ENCODE measurements at regions not wholly inside any gene's neighbourhood (a gene's known extent, or its start where the extent isn't known, plus 50 kb on each side); places are given as distances from the start of the nearest gene placed in this dataset.

- in situ Hi-C loops (cut with MboI; ENCODE audit: low sequenced_read_pairs) = no loop called here
Observed at GRCh38 chr12:107488666-107489065, 196.9 kb upstream of the PWP1 start.

DNA sequence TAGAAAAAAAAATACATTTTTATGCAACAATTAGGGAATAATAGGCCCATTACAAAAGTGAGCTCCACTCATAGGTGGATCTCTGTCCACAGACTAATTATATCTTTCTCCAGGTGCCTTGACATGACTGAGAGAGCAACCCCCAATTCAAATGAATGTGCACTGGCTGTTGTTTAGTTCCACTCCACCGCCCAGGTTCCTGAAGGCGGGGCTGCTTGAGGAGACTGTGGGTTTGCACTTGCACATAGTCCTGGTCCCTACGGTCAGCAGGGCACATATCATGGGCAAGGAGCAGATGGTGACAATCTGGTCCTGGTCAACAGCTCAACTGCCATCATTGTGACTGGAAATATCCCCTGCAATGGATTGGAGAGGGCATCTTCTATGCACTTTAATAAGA lies 195.6 kb upstream of the PWP1 start:
- in situ Hi-C loops (cut with MboI; ENCODE audit: low sequenced_read_pairs) = no loop called here

DNA sequence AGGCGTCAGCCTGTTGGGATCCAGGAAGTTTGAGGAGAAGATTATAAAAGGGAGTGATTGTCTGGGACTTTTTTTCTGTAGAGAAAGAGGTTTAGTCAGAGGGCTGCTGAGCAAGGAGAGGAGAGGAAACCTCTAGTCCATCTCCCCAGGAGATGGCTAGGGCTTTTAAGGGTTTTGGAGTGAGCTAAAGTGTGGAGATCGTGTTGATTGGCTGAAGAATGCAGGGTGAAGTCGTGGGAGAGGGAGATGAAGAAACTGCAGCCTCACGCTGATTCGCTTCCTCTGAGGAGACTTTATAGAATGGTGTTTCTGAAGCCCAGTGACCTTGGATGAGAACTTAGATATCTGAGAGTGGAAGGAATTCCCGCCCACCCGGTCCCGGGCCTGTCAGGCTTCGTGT lies 193.7 kb upstream of the PWP1 start:
- in situ Hi-C loops (cut with MboI; ENCODE audit: low sequenced_read_pairs) = no loop called here

DNA sequence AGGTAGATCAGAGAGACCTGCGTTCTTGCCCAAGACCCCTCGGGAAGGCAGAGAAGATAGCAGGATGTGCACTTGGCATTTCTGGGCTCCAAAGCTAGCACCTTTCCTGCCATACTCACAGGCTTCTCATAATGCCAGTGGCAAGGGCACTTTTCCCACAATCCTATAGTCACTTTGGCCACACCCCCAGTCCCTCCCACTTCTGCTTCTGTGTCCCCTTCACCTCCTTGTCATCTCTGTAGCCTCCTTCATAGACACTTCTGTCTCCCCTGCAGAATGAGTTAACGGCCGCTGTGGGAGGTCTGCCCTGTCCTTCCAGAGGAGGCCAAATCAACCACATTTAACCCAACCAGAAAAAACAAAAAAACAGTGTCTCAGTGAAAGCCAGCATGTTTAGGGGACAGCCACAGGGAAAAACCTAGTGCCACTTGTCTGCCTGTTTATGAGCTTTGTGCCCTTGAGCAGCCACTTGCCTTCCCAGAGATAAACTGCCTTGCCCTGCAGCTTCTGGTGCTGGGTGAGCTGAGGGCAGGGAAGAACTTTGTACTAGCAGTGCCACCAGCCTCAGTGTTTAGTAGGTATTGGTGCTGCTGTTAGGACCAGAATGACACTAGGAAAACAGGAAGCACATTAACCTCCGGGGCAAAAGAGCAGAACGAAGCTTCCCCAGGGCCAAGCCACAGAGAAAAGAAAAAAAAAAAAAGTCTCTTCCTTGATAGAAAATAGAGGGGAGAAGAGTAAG lies 193.0 kb upstream of the PWP1 start:
- in situ Hi-C loops (cut with MboI; ENCODE audit: low sequenced_read_pairs) = no loop called here

DNA sequence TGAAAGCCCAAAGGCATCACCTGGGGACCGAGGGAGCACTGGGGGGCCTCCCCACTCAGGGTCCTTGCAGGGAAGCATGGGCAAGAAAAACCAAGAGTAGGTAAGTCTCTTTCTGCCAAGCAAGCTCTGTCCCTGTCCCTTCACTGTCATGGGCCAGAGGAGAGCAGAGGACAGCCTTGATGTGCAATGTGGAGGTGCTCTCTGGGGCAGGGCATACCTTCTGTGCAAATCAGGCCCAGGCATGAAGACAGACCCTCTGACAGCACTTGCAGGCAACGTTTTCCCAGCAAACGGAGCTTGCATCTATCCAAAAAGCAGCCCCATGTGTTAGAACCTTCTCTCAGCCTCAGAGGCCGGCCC lies 192.5 kb upstream of the PWP1 start:
- in situ Hi-C loops (cut with MboI; ENCODE audit: low sequenced_read_pairs) = no loop called here

DNA sequence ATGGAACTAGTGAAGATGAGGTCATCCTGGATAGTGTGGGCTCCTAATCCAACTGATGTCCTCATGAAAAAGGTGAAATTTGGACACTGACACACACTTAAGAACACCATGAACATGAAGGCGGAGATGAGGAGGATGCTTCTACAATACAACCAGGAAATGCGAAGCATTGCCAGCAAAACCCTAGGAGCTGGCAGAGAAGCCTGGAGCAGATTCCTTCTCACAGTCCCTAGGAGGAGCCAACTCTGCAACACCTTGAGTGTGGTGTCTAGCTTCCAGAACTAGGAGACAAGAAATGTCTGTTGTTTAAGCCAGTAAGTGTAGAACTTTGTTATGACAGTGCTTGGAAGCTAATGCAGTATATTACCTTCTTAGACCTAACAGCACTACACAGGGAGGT lies 191.9 kb upstream of the PWP1 start:
- in situ Hi-C loops (cut with MboI; ENCODE audit: low sequenced_read_pairs) = no loop called here

DNA sequence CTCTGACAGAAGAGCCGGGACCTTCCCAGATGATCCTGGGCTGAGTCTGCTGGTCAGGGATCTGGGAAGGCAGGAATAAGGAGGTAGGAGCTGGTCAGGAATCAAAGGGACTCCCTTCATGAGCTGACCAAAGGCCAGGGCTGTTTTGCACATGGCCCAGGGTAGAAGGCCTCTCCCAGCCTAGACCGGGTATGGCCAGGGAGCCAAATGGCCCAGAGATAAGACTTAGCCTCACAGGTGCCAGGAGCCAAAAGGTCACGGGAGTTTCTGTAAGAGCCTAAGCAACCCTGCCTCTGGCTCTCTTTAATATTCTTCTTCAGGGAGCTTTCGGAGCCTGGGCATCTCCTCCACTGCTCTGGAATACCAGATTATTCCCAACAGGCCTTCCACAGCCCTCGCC lies 191.3 kb upstream of the PWP1 start:
- in situ Hi-C loops (cut with MboI; ENCODE audit: low sequenced_read_pairs) = no loop called here

DNA sequence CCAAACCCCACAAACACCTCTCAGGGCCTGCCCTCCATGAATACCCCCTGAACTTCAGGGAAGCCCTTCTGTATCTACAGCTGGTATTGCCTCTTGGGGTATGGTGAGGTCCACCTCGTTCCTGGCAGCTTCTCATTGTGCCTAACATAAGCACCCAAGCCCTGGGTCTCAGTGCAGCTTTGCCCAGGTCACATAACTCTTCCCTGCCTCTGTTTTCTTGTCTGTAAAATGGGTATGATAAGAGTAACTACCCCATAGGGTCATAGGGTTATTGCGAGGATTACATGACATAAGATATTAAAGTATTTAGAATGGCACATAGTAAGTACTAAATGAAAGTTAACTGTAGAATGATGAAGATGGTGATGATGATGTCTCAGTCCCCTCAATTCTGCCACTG lies 190.0 kb upstream of the PWP1 start:
- in situ Hi-C loops (cut with MboI; ENCODE audit: low sequenced_read_pairs) = no loop called here

DNA sequence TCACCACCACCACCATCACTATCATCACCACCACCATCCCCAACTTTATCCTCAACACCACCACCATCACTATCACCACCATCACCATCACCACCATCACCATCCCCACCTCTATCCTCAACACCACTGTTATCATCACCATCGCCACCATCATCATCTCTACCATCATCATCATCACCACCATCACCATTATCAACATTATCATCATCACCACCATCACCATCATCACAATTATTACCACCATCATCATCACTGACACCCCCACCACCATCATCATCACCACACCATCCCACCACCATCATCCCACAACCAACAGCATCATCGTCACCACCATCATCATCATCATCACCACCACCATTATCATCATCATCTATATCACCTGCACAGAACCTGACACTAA lies 188.4 kb upstream of the PWP1 start:
- in situ Hi-C loops (cut with MboI; ENCODE audit: low sequenced_read_pairs) = no loop called here

DNA sequence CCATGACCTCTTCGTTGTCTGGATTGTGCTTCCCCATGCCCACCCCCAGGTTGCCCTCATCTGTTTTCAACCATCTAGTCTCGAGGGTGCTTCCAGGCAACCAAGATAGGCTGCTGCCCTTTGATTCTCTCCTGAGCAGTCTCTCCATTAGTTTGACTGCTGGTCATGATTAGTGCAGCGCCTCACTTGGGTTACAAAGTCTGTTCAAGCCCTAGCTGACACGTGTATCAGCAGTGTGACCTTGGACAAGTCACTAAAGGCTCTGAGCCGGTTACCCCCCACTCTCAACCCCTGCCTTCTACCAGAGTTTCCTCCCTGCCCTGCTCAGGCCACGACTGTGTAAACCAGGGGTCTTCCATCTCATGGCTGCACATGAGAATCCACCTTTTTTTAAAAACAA lies 185.3 kb upstream of the PWP1 start:
- in situ Hi-C loops (cut with MboI; ENCODE audit: low sequenced_read_pairs) = no loop called here

DNA sequence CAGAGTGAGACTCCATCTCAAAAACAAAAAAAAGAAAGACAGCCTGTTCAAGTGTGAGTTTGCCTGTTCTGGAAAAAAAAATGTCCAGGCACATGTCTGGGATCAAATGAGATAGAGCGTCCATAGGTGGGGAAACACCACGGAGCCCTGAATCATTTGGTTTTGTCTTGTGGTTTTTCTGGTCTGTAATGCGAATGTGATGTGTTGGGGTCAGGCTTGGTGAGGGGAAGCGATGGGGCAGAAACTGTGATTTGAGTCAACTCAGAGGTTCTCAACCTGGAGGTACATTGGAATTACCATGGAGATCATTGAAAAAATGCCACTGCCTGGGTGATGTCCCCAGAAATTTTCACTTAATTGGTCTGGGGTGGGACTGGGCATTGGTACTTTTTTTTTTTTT lies 183.9 kb upstream of the PWP1 start:
- in situ Hi-C loops (cut with MboI; ENCODE audit: low sequenced_read_pairs) = no loop called here

- in situ Hi-C loops (cut with MboI; ENCODE audit: low sequenced_read_pairs) = no loop called here
Observed at GRCh38 chr12:107503129-107503855, 182.3 kb upstream of the PWP1 start.

DNA sequence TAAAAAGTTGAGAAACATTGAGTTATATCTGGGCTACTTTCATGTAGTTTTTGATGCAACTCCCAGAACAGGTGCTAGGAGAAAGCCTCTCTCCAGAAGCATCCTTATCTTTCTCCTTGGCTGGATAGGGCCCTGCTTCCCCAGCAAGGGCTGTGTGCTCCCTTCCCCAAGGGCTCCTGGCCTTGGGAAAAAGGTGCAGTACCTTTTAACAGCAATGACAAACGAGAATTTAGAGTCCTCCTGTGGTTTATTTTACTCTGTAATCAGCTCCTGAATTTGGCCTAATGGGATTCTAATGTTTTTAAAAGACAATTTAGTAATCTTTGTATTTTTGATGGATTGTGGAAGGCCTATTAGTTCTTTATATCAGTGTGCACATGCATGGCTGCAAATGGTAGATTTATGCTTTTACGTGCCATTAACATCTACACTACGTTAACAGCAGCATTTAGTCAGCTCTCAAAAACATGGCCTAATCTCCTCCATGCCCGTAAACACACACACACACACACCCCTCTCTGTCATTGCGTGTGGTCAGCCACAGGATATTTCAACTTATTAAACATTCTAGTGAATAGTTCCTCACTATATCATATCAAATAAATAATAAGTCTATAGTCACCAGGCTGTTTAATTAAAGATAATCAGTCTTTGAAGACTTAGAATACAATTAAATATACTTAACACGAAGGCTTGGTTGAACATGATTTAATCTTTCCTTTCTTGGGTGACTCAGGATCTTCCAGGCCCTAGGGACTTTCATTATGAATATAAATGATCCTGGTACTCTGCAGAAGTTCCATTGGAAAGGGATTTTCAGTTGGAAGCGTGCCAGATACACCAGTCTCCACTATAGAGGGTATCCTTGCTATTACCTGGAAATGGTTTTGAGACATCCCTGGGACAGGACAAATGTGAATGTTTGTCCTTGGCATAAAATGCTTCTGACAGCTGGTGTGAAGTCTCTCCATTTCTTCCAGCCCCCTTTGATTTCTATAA lies 181.4 kb upstream of the PWP1 start:
- in situ Hi-C loops (cut with MboI; ENCODE audit: low sequenced_read_pairs) = no loop called here

DNA sequence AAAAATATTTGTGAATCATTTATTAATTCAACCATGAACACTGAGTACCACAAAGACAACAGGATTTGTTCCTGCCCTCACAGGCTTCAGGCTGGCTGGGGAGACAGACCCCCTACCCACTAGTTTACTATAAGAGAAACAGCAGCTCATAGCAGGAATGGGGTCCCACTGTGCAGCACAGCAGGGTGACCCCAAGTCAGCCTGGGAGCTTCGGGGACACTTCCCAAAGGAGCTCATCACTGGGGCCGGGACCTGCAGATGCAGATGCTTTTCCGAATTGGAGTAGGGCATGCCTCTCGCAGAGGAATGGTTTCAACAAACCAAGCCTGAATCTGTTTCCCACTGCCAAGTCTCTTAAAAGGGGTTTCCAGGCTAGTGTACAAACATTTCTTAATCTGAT lies 176.2 kb upstream of the PWP1 start:
- in situ Hi-C loops (cut with MboI; ENCODE audit: low sequenced_read_pairs) = no loop called here

DNA sequence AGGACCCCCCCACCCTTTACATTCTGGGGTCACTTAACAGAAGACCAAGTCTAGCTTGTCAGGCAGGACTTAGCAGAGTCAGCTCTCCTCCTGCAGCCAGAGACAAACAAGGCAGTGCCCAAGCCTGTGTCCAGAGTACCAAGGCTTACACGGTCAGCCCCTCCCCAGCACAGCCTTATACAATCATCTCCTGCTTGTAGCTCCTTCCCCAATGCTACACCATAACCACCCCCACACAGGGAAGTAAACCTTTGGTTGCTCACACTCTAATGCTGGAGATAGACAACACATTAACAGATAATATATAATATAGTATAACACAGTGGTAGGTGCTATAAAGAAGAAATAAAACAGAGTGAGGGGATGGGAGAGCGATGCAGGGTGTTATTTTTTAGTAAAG lies 175.4 kb upstream of the PWP1 start:
- in situ Hi-C loops (cut with MboI; ENCODE audit: low sequenced_read_pairs) = no loop called here

DNA sequence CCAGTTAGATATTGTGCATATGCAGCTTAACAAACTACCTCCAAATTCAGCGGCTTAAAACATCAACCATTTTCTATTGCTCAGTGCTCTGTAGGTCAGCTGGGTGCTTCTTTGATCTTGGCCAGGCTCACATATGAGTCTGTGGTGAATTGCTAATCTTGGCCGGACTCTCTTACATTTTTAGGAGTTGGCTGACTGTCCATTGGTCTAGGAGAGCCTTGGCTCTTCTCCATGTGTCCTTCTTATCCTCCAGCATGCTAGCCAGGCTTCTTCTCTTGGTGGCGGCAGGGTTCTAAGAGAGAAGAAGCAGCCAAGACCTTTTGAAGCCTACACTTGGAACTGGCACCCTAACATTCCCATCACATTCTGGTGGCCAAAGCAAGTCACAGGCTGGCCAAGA lies 174.3 kb upstream of the PWP1 start:
- in situ Hi-C loops (cut with MboI; ENCODE audit: low sequenced_read_pairs) = no loop called here

DNA sequence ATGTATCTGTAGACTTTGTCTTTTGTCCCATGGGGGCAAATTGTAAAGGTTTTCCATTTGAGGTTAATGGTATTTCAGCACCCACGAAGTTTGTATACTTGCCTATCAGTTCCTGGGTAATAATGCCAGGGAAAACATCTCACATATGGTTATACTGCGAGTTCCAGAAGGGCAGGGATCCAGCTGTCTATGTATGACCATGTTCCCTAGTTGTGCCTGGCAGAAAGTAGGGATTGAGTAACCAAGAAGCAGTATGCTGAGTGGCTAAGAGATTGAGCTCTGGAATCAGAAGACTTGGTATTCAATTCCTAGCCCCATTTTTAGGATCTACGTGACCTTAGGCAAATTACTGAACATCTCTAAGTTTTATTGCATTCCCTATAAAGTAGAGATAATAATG lies 173.2 kb upstream of the PWP1 start:
- in situ Hi-C loops (cut with MboI; ENCODE audit: low sequenced_read_pairs) = no loop called here

DNA sequence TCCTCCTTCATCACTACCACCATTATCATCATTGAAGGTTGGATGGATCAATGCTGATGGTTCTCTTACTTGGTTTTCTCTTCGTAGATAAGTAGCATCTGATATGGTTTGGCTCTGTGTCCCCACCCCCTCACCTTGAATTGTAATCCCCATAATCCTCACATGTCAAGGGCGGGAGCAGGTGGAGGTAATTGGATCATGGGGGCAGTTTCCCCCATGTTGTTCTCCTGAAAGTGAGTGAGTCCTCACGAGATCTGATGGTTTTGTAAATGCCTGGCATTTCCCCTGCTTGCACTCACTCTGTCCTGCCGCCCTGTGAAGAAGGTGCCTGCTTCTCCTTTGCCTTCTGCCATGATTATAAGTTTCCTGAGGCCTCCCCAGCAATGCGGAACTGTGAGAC lies 172.4 kb upstream of the PWP1 start:
- in situ Hi-C loops (cut with MboI; ENCODE audit: low sequenced_read_pairs) = no loop called here

DNA sequence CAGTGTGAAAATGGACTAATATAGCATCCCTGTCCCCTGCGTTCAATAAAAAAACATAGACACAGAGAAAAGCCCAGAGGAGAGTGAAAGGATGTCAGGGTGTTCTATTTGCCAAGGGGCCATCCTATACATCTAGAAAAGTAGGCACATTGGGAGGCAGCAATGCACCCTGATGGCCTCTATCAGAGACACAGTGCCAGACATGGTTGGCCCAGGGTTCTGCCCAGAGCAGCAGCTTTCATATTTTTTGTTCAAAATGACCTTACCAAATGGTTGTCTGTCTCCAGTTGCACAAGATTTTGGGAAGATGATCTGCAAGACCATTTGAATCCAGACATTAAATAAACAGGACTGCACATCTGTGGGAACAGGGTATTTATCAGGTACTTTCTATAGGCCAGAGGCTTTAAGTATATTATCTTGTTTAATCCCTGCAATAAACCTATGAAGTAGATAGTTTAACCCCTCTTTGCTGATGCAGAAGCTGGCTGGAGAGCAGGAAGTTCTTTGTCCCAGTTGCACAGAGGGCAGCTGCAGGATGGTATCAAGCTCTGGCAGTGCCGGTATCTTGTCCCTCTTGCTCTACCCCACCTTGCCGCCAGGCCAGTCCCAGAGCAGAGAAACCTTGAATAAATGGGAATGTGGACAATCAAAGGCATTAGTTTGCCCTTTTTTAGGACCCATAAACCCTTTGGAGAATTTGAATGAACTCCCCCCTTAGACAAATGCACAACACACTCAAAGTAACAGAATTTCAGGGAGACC lies 171.8 kb upstream of the PWP1 start:
- in situ Hi-C loops (cut with MboI; ENCODE audit: low sequenced_read_pairs) = no loop called here

DNA sequence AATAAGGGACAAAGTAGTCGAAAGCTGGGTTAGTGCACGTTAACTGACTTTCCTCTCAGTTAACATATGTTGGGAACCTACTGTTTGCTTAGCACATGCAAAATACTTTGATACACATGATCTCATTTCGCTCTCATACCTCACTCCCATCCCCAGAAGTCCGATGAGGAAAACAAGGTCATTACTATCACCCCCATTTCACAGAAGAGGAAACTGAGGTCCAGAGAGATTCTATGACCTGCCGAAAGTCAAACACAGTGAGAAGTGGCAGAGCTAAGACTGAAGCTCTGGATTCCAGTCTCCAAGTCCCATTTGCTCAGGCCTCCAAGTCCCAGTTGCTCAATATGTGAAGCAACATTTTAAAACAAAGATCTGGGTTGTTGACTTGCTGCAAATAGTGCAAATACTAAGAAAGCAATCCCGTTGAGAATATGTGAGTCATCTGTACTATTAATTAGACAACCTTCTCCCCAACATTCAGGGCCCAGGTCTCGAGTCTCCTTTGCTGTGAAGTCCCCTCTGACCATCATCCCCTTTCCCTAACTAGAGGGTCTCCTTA lies 170.6 kb upstream of the PWP1 start:
- in situ Hi-C loops (cut with MboI; ENCODE audit: low sequenced_read_pairs) = no loop called here
